H9 (cell line): ENCODE measurements at regions not wholly inside any gene's neighbourhood (a gene's known extent, or its start where the extent isn't known, plus 50 kb on each side); places are given as distances from the start of the nearest gene placed in this dataset.

Source experiments
- DNase-seq: peaks from one replicate; pipeline ENCODE4 v3.0.0-alpha.2; 2017
- H2AFZ ChIP-seq: one replicate; pipeline ENCODE4 v1.6.1; 2013; ENCODE audit warnings: mild to moderate bottlenecking, low read length, control low read depth, moderate library complexity
- H2AK5ac ChIP-seq: 2 replicates; pipeline ENCODE4 v1.6.1; 2013; ENCODE audit warnings: low read length, control low read depth, mixed read lengths; ENCODE audit not compliant: insufficient read length
- H2BK120ac ChIP-seq: one replicate; pipeline ENCODE4 v1.6.1; 2013; ENCODE audit warnings: low read depth, mild to moderate bottlenecking, low read length, control low read depth, inconsistent platforms; ENCODE audit not compliant: poor library complexity, severe bottlenecking
- H2BK12ac ChIP-seq: 2 replicates; pipeline ENCODE4 v1.6.1; 2013; ENCODE audit warnings: low read length, control low read depth, mixed read lengths, low read depth; ENCODE audit not compliant: insufficient read length
- H2BK15ac ChIP-seq: 2 replicates; pipeline ENCODE4 v1.6.1; 2013; ENCODE audit warnings: low read depth, low read length, control low read depth
- H2BK20ac ChIP-seq: one replicate; pipeline ENCODE4 v1.6.1; 2013; ENCODE audit warnings: low read depth, mild to moderate bottlenecking, low read length, control low read depth, inconsistent platforms; ENCODE audit not compliant: poor library complexity, severe bottlenecking
- H2BK5ac ChIP-seq: 2 replicates; pipeline ENCODE4 v1.6.1; 2013; ENCODE audit warnings: low read length, control low read depth, mixed read lengths; ENCODE audit not compliant: insufficient read length
- H3K14ac ChIP-seq: 2 replicates; pipeline ENCODE4 v1.6.1; 2013; ENCODE audit warnings: low read length, control low read depth; ENCODE audit not compliant: insufficient read depth
- H3K18ac ChIP-seq: 2 replicates; pipeline ENCODE4 v1.6.1; 2013; ENCODE audit warnings: low read depth, mild to moderate bottlenecking, mixed read lengths, low read length, control low read depth; ENCODE audit not compliant: insufficient read length
- H3K23ac ChIP-seq: 2 replicates; pipeline ENCODE4 v1.6.1; 2013; ENCODE audit warnings: low read length, control low read depth, mixed read lengths, low read depth; ENCODE audit not compliant: insufficient read length
- H3K23me2 ChIP-seq: 2 replicates; pipeline ENCODE4 v1.6.1; 2013; ENCODE audit warnings: low read depth, mild to moderate bottlenecking, mixed read lengths, low read length, control low read depth; ENCODE audit not compliant: insufficient read length, poor library complexity, severe bottlenecking
- H3K27ac ChIP-seq: 2 replicates; pipeline ENCODE4 v1.5.1; 2013; ENCODE audit warnings: low read length, control low read depth, mixed read lengths, low read depth; ENCODE audit not compliant: insufficient read length
- H3K27me3 ChIP-seq: 2 replicates; pipeline ENCODE4 v1.6.1; 2013; ENCODE audit warnings: low read length, control low read depth, inconsistent platforms; ENCODE audit not compliant: insufficient read depth
- H3K4ac ChIP-seq: 2 replicates; pipeline ENCODE4 v1.6.1; 2013; ENCODE audit warnings: low read depth, mild to moderate bottlenecking, control low read depth, inconsistent platforms, low read length, moderate library complexity
- H3K4me1 ChIP-seq: 2 replicates; pipeline ENCODE4 v1.6.1; 2013; ENCODE audit warnings: low read length, control low read depth, inconsistent platforms; ENCODE audit not compliant: insufficient read depth
- H3K4me2 ChIP-seq: 2 replicates; pipeline ENCODE4 v1.6.1; 2013; ENCODE audit warnings: low read length, control low read depth, mixed read lengths; ENCODE audit not compliant: insufficient read length, insufficient read depth
- H3K56ac ChIP-seq: 2 replicates; pipeline ENCODE4 v1.6.1; 2013; ENCODE audit warnings: low read depth, mild to moderate bottlenecking, mixed read lengths, low read length, control low read depth; ENCODE audit not compliant: insufficient read length
- H3K79me1 ChIP-seq: 2 replicates; pipeline ENCODE4 v1.6.1; 2013; ENCODE audit warnings: low read depth, mild to moderate bottlenecking, moderate library complexity, low read length, control low read depth, inconsistent platforms; ENCODE audit not compliant: insufficient read depth, poor library complexity, severe bottlenecking
- H3K79me2 ChIP-seq: 2 replicates; pipeline ENCODE4 v1.6.1; 2013; ENCODE audit warnings: low read length, control low read depth, inconsistent platforms; ENCODE audit not compliant: insufficient read depth
- H3K9ac ChIP-seq: 2 replicates; pipeline ENCODE4 v1.6.1; 2013; ENCODE audit warnings: low read length, control low read depth, mixed read lengths; ENCODE audit not compliant: insufficient read length; ENCODE audit errors: extremely low read depth
- H3K9me3 ChIP-seq: one replicate; pipeline ENCODE4 v1.6.1; 2013; ENCODE audit warnings: low read depth, low read length, inconsistent platforms; ENCODE audit not compliant: control insufficient read depth
- H3T11ph ChIP-seq: one replicate; pipeline ENCODE4 v1.6.1; 2013; ENCODE audit warnings: mild to moderate bottlenecking, low read length, control low read depth, inconsistent platforms
- H4K20me1 ChIP-seq: one replicate; pipeline ENCODE4 v1.6.1; 2013; ENCODE audit not compliant: control insufficient read depth, insufficient read length, insufficient read depth
- H4K5ac ChIP-seq: 2 replicates; pipeline ENCODE4 v1.6.1; 2013; ENCODE audit warnings: low read depth, mild to moderate bottlenecking, mixed read lengths, low read length, control low read depth; ENCODE audit not compliant: insufficient read length
- H4K8ac ChIP-seq: replicated peaks from 2 replicates; pipeline ENCODE4 v1.6.1; 2013; ENCODE audit warnings: low read length, control low read depth, mixed read lengths, low read depth; ENCODE audit not compliant: insufficient read length
- H4K91ac ChIP-seq: 2 replicates; pipeline ENCODE4 v1.6.1; 2013; ENCODE audit warnings: low read depth, mild to moderate bottlenecking, moderate library complexity, mixed read lengths, low read length, control low read depth; ENCODE audit not compliant: insufficient read length
- H3K27ac Mint-ChIP-seq, 3 experiments: 2 replicates in 2 of 3; 3 replicates in 1 of 3; pipeline ENCODE4 v1.8.0; 2020 to 2021; ENCODE audit warnings: mixed read lengths in 3 of 3, mild to moderate bottlenecking in 1 of 3, moderate library complexity in 1 of 3
- H3K27me3 Mint-ChIP-seq: 2 replicates; pipeline ENCODE4 v1.8.0; 2021; ENCODE audit warnings: low read depth, mild to moderate bottlenecking, moderate library complexity, mixed read lengths
- H3K36me3 Mint-ChIP-seq, 3 experiments: 2 replicates in 2 of 3; 3 replicates in 1 of 3; pipeline ENCODE4 v1.8.0; 2020 to 2021; ENCODE audit warnings: low read depth in 3 of 3, mixed read lengths in 3 of 3; ENCODE audit not compliant: insufficient read depth in 1 of 3
- H3K4me1 Mint-ChIP-seq, 2 experiments: 2 replicates each; pipeline ENCODE4 v1.8.0; 2020; ENCODE audit warnings: mixed read lengths in 2 of 2
- H3K4me3 Mint-ChIP-seq, 2 experiments: 2 replicates in 1 of 2; 3 replicates in 1 of 2; pipeline ENCODE4 v1.8.0; 2020 to 2021; ENCODE audit warnings: mild to moderate bottlenecking in 2 of 2, mixed read lengths in 2 of 2, moderate library complexity in 1 of 2
- H3K9me3 Mint-ChIP-seq, 2 experiments: 2 replicates in 1 of 2; 3 replicates in 1 of 2; pipeline ENCODE4 v1.8.0; 2020; ENCODE audit warnings: mild to moderate bottlenecking in 2 of 2, mixed read lengths in 2 of 2, moderate library complexity in 1 of 2
- CTCF ChIP-seq: fragments of 200-600 bp; sonication (generic); conservative IDR thresholded peaks from 3 replicates; pipeline ENCODE4 v1.8.0; 2021; ENCODE audit warnings: antibody characterized with exemption, mild to moderate bottlenecking
- WGBS: extraction: QIAGEN DNeasy Blood & Tissue Kit; methylation state at CpG from one replicate; pipeline ENCODE4 v1.1.7; 2013; ENCODE audit warnings: missing lambda C conversion rate, low lambda C conversion rate, mixed read lengths; ENCODE audit not compliant: insufficient read length; ENCODE audit errors: extremely low coverage; 5-methylcytosine and 5-hydroxymethylcytosine counted together

- H3K27me3 Mint-ChIP-seq: peaks cover 17% of the 10 kb centered on the region
- peaks cover 38 to 50% of the 10 kb centered on the region in 2 experiments for H3K9me3 Mint-ChIP-seq
These were observed 93.0 kb upstream of the C2CD4B start for GRCh38 chr15:62257996-62258521.

More at GRCh38 chr15:62257996-62258521, 93.0 kb upstream of the C2CD4B start:
- Mint-ChIP-seq H3K27ac (no peak overlapping the region), H3K4me3 (no peak overlapping the region), H3K36me3 (peaks cover 13 to 25% (median 23%) of the 10 kb centered on the region in 3 experiments), H3K4me1 (peaks cover 7 to 16% of the 10 kb centered on the region in 2 experiments)
- Histone ChIP-seq H2BK12ac (no peak overlapping the region), H3K79me2 (no peaks in the 10 kb centered on the region), H3K4ac (no peak overlapping the region), H3T11ph (no peak overlapping the region), H3K9me3 (peaks cover 23% of the 10 kb centered on the region), H3K79me1 (no peaks in the 10 kb centered on the region), H3K9ac (no peak overlapping the region), H3K4me2 (no peak overlapping the region), H3K14ac (no peak overlapping the region), H3K4me1 (no peaks in the 10 kb centered on the region), H3K18ac (no peak overlapping the region), H3K56ac (no peak overlapping the region), H3K27me3 (no peaks in the 10 kb centered on the region), H3K27ac (no peak overlapping the region), H4K8ac (no peak overlapping the region), H4K5ac (no peak overlapping the region), H4K91ac (no peak overlapping the region), H3K23ac (no peak overlapping the region), H2BK20ac (no peak overlapping the region), H2AK5ac (no peak overlapping the region), H4K20me1 (no peaks in the 10 kb centered on the region), H2BK15ac (no peak overlapping the region), H2BK5ac (no peak overlapping the region), H2BK120ac (no peak overlapping the region), H3K23me2 (no peaks in the 10 kb centered on the region), H2AFZ (no peak overlapping the region)
- TF ChIP-seq CTCF: no peak
- no peak for DNase-seq
- no CpG with 5 or more reads among the region's 5 CpGs for WGBS
